GM18867 (cell line): ENCODE measurements at regions not wholly inside any gene's neighbourhood (a gene's known extent, or its start where the extent isn't known, plus 50 kb on each side); places are given as distances from the start of the nearest gene placed in this dataset.

Source experiments
- ATAC-seq: cut with Tn5 transposase; IDR thresholded peaks from one replicate; pipeline ENCODE4 v1.9.1; 2021; ENCODE audit warnings: mild to moderate bottlenecking, moderate library complexity; ENCODE audit not compliant: unreplicated experiment

- ATAC-seq, result no peak
Observed at GRCh38 chr14:61891810-61892209, 129.6 kb downstream of the SNAPC1 start.

GRCh38 chr14:61893371-61893940 lies 131.2 kb downstream of the SNAPC1 start:
- ATAC-seq, result no peak

GRCh38 chr14:61894452-61895077 lies 132.3 kb downstream of the SNAPC1 start:
- peak; percentile 43 for ATAC-seq

GRCh38 chr14:61897300-61897699 lies 135.1 kb downstream of the SNAPC1 start:
- ATAC-seq, result no peak

DNA sequence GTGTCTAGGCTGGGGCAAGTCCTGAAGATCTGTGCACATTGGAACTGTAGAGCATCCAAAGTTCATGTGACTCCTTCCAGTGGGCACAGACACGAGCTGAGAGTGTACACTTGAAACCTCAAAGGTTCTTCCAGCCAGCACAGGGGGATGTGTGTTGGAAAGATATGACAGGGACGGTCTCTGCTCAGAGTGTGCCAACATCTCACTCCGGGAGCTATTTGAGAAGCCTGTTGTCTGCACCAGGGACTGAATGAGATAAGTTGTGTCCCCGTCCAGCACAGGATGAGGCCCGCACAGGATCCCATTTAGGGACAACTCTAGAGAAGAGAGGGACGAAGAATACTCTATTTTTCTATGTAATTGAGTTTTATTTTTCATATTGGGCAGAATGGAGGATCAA lies 136.3 kb downstream of the SNAPC1 start:
- ATAC-seq, result no peak

DNA sequence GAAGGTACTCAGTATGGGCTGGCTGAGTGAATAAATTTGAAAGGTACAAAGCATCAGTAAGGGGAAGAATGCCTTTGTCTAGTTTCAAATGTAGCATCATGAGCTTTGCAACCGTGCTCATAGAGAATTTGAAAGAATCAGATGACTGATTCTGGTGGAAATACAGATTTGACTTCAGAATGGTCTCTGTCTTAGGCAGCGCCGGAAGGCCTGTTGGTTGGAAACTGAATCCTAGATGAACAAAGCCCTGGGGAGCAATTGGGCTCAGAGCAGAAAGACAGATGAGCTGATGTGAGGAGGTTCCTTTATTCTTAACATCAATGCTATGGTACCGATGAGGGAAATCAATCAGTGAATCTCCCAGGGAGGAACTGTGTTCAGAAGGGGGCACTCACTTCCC lies 137.3 kb downstream of the SNAPC1 start:
- ATAC-seq, result no peak

DNA sequence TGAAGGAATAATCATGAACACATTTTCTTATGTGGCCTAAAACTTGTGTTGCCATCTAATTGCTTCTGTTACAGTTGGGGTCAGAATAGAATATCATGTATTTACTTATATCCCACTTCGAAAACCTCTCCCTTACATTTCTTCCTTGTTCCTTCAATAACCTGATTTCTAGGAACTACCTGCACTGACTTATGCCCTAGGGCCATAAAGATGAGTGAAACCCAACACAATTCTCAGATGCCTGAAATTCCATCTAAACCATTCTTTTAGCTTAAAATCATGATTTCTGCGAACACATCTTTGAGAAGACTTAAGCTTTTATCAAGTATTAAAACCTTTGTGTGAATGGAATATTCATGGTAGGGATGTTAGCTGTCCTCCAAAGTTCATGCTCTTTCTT lies 142.7 kb downstream of the SNAPC1 start:
- no peak for ATAC-seq

- no peak for ATAC-seq
Observed at GRCh38 chr14:61911574-61911973, 149.4 kb downstream of the SNAPC1 start.

- no peak for ATAC-seq
Observed at GRCh38 chr14:61918998-61919397, 156.8 kb downstream of the SNAPC1 start.

DNA sequence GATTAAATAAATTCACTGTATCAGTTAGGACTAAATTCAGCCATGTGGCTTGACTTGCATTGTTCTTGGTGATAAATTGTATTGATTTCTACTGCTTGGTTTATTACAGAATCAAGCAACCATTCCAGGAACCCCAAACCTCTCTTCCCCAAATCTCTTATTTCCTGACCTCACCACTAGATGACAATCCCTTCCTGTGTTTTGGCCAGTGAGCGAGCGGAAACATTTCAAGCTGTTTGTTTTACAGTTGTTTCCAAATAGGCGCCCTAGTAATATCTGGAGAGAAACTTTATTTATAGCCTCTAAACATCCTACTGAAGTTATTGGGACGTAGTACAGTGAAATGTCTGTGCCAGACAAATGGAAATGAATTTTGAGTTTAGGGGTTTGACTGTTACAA lies 161.1 kb downstream of the SNAPC1 start:
- ATAC-seq, result no peak

- ATAC-seq, result peak; percentile 57
Observed at GRCh38 chr14:61925043-61925442, 162.8 kb downstream of the SNAPC1 start.

DNA sequence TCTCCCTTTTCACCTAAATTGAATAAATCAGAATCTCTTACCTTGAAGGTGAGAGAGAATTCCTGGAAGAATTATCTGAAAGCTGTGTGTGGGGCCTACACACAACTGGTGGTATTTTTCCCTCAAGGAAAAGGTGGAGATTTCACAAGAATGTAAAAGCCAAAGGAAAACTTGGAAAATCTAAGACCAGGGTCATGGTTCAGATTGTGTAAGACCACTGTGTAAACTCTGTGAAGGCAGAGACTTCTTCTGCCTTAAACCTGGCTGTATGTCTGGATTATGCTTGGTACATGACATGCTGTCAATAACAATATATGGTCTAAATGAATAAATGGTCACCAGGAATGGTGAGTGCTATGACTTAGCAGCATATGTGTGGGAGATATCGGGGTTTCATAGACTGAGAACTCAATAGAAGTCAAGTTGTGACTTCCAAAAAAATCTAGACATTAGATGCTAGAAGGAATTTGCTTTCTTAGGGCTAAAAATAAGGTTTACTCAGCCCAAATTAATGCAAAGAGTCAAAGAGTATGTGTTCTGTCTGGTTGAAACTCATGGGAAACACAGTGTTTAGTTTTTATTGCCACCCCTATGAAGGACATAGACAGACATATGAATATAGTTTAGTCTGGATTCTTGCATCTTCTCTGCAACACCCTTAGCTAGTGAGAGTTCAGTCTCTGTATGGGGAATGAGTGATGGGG lies 163.7 kb downstream of the SNAPC1 start:
- ATAC-seq, result no peak

GRCh38 chr14:61927060-61927459 lies 164.8 kb downstream of the SNAPC1 start:
- ATAC-seq, result no peak

GRCh38 chr14:61927520-61927919 lies 165.3 kb downstream of the SNAPC1 start:
- no peak for ATAC-seq

GRCh38 chr14:61928300-61928699 lies 166.1 kb downstream of the SNAPC1 start:
- ATAC-seq, result no peak

DNA sequence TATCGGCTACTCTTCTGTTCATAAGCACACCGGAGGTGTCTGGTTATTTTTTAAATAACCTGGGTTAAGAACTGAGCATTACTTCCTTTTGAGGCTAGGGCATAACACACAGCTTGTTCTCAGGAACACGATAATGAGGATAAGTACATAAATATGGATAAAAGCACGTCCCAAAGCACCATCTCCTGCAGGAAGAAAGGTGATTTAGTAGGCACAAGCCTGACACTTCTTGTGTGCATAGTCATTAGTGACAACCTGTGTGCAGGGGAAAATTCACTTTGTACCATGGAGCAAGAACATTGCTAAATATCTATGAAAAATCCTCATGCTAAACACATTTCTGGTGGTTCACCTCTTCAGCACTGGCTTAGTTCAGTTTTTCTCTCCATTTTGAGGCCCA lies 166.5 kb downstream of the SNAPC1 start:
- ATAC-seq, result no peak

- no peak for ATAC-seq
Observed at GRCh38 chr14:61929651-61930050, 167.4 kb downstream of the SNAPC1 start.

- ATAC-seq, result no peak
Observed at GRCh38 chr14:61930101-61930857, 168.1 kb downstream of the SNAPC1 start.

DNA sequence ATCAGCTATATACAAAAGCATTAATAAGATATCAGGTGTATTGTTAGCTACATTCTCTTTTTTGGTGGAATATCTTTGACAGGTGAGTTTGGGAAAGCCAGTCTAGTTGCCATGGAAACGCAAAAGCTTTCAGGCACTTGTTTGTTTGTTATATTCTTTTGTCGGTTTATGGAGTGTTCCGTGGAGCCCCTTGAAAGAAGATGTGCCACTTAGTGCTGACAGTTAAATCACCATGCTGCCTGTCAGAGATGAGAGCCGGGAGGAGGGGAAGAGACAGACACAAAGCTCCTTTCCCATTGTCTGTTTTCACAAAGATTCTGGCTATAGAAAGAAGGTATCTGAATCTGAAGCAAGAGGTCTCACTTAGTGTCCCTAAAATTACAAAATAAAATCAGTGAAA lies 170.8 kb downstream of the SNAPC1 start:
- no peak for ATAC-seq

DNA sequence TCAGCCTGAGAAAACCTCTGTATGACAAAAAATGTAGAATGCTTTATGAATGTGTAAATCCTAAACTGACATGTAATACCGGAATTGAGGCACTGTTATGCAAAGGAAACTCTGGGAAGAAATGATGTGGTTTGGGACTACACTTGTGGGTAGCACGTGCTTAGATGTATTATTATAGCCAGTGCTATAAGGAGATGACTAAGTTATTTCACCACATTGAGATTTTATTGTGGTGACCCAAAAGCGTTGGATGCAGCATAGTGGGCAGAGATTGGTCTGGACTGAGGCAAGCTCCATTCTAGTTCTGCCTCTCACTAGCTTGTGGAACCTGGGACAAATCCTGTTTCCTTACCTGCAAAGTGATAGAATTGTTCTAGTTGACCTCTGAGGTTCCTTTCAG lies 172.2 kb downstream of the SNAPC1 start:
- ATAC-seq, result no peak

DNA sequence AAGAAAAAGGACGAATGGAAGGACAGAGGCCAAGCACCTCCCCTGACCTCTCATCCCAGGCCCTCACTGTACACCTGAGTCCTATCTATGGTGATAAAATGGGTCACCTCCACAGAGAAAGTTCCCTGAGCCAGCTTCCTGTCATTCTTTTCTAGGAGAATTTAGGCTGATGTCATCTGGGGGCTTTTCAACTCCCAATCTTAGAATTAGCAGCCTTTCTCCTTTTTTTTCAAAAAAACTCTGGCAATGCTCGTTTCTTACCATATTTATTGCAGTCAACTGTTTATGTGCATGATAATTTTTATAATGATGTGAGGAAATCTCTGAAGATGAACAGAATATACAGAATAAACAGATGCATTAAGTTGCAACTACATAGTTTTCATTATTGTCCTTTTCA lies 177.6 kb downstream of the SNAPC1 start:
- ATAC-seq, result no peak
